Cortex of kidney (tissue), 1 donor: ENCODE measurements at regions not wholly inside any gene's neighbourhood (a gene's known extent, or its start where the extent isn't known, plus 50 kb on each side); places are given as distances from the start of the nearest gene placed in this dataset.

ENCODE experiments used
- DNase-seq: peaks from one replicate; lab custom pipeline; 2025; lab: John Stamatoyannopoulos, UW

GRCh38 chr3:71881041-71881440, 96.1 kb upstream of the PROK2 start:
- no peak for DNase-seq

- no peak for DNase-seq
Observed at GRCh38 chr3:71879089-71879488, 94.1 kb upstream of the PROK2 start.

- DNase-seq = no peak
Observed at GRCh38 chr3:71876135-71877105, 91.5 kb upstream of the PROK2 start.

GRCh38 chr3:71875461-71875947, 90.6 kb upstream of the PROK2 start:
- no peak for DNase-seq

GRCh38 chr3:71874618-71875017, 89.7 kb upstream of the PROK2 start:
- DNase-seq = no peak

- no peak for DNase-seq
Observed at GRCh38 chr3:71873093-71873611, 88.2 kb upstream of the PROK2 start.

- DNase-seq = no peak
Observed at GRCh38 chr3:71872256-71872655, 87.3 kb upstream of the PROK2 start.

- no peak for DNase-seq
Observed at GRCh38 chr3:71870966-71871512, 86.1 kb upstream of the PROK2 start.

- no peak for DNase-seq
Observed at GRCh38 chr3:71868876-71869275, 83.9 kb upstream of the PROK2 start.

GRCh38 chr3:71865727-71866126, 80.8 kb upstream of the PROK2 start:
- no peak for DNase-seq

GRCh38 chr3:71863563-71864190, 78.7 kb upstream of the PROK2 start:
- DNase-seq = no peak

GRCh38 chr3:71862371-71863140, 77.6 kb upstream of the PROK2 start:
- no peak for DNase-seq

GRCh38 chr3:71859123-71859519, 74.2 kb upstream of the PROK2 start:
- no peak for DNase-seq

- DNase-seq = no peak
Observed at GRCh38 chr3:71858503-71859122, 73.7 kb upstream of the PROK2 start.

GRCh38 chr3:71857956-71858355, 73.0 kb upstream of the PROK2 start:
- DNase-seq = no peak

GRCh38 chr3:71854706-71855105, 69.8 kb upstream of the PROK2 start:
- DNase-seq = no peak

GRCh38 chr3:71854096-71854495, 69.1 kb upstream of the PROK2 start:
- no peak for DNase-seq

GRCh38 chr3:71851878-71852277, 66.9 kb upstream of the PROK2 start:
- DNase-seq = no peak

- no peak for DNase-seq
Observed at GRCh38 chr3:71850654-71851053, 65.7 kb upstream of the PROK2 start.

- DNase-seq = no peak
Observed at GRCh38 chr3:71849681-71850080, 64.7 kb upstream of the PROK2 start.

GRCh38 chr3:71847794-71848193, 62.8 kb upstream of the PROK2 start:
- DNase-seq = no peak
